MM.1S (cell line): ENCODE measurements at regions not wholly inside any gene's neighbourhood (a gene's known extent, or its start where the extent isn't known, plus 50 kb on each side); places are given as distances from the start of the nearest gene placed in this dataset.
"Not testable (repeated sequence)": the region's sequence is repeated elsewhere in the genome, so short reads cannot be mapped to it uniquely, and the experiment has no call there.

ENCODE experiments used
- DNase-seq: peaks from one replicate; pipeline ENCODE4 v3.0.0-alpha.2; 2015
- H2AFZ ChIP-seq: fragments of 300-600 bp; sonication (generic); 2 replicates; pipeline ENCODE4 v1.6.0; 2016; ENCODE audit warnings: antibody characterized with exemption, low read length
- H3F3A ChIP-seq: fragments of 300-600 bp; sonication (generic); 2 replicates; pipeline ENCODE4 v1.6.1; 2016; ENCODE audit warnings: mild to moderate bottlenecking, antibody characterized with exemption, low read length, moderate library complexity, mixed read lengths; ENCODE audit not compliant: insufficient read depth
- H3K27ac ChIP-seq: fragments of 300-600 bp; sonication (generic); 2 replicates; pipeline ENCODE4 v1.5.1; 2016; ENCODE audit warnings: mild to moderate bottlenecking, low read length
- H3K27me3 ChIP-seq: fragments of 300-600 bp; sonication (generic); replicated peaks from 2 replicates; pipeline ENCODE4 v1.6.0; 2016; ENCODE audit warnings: low read length; ENCODE audit not compliant: insufficient read depth
- H3K36me3 ChIP-seq: fragments of 300-600 bp; sonication (generic); replicated peaks from 2 replicates; pipeline ENCODE4 v1.6.1; 2016; ENCODE audit warnings: mild to moderate bottlenecking, low read length, mixed read lengths; ENCODE audit not compliant: insufficient read depth
- H3K4me1 ChIP-seq: fragments of 300-600 bp; sonication (generic); 2 replicates; pipeline ENCODE4 v1.6.1; 2016; ENCODE audit warnings: low read length, mixed read lengths
- H3K4me2 ChIP-seq: fragments of 300-600 bp; sonication (generic); 2 replicates; pipeline ENCODE4 v1.6.0; 2016; ENCODE audit warnings: low read depth, low read length
- H3K4me3 ChIP-seq: fragments of 300-600 bp; sonication (generic); 2 replicates; pipeline ENCODE4 v1.5.1; 2016; ENCODE audit warnings: low read length, mixed read lengths
- H3K79me2 ChIP-seq: fragments of 300-600 bp; sonication (generic); 2 replicates; pipeline ENCODE4 v1.6.1; 2016; ENCODE audit warnings: mixed run types, low read length, mixed read lengths
- H3K9ac ChIP-seq: fragments of 300-600 bp; sonication (generic); 2 replicates; pipeline ENCODE4 v1.6.1; 2016; ENCODE audit warnings: low read length, mixed read lengths
- H3K9me2 ChIP-seq: fragments of 300-600 bp; sonication (generic); replicated peaks from 2 replicates; pipeline ENCODE4 v1.6.1; 2016; ENCODE audit warnings: mild to moderate bottlenecking, low read length, mixed read lengths; ENCODE audit not compliant: insufficient read depth
- H3K9me3 ChIP-seq: fragments of 300-600 bp; sonication (generic); replicated peaks from 2 replicates; pipeline ENCODE4 v1.6.1; 2016; ENCODE audit warnings: mild to moderate bottlenecking, low read length, mixed read lengths; ENCODE audit not compliant: insufficient read depth
- H4K20me1 ChIP-seq: fragments of 300-600 bp; sonication (generic); 2 replicates; pipeline ENCODE4 v1.6.1; 2016; ENCODE audit warnings: mild to moderate bottlenecking, low read length, moderate library complexity, mixed read lengths; ENCODE audit not compliant: insufficient read depth
- CTCF ChIP-seq: fragments of 300-600 bp; sonication (generic); IDR thresholded peaks from 2 replicates; pipeline ENCODE4 v1.5.1; 2016; ENCODE audit warnings: antibody characterized with exemption, low read length, mixed read lengths
- EZH2 ChIP-seq: fragments of 300-600 bp; sonication (generic); optimal IDR thresholded peaks from 2 replicates; pipeline ENCODE3; 2017; ENCODE audit warnings: low read depth, mild to moderate bottlenecking, antibody characterized with exemption, low read length, mixed read lengths
- EZH2phosphoT487 ChIP-seq: fragments of 300-600 bp; sonication (generic); IDR thresholded peaks from 2 replicates; pipeline ENCODE4 v1.6.1; 2018; ENCODE audit warnings: antibody characterized with exemption, low read length

GRCh38 chr13:99671746-99672145, 170.5 kb downstream of the TM9SF2 start:
- no peaks in the 10 kb centered on the region for H3K79me2 ChIP-seq
- no peaks in the 10 kb centered on the region for H4K20me1 ChIP-seq
- TF ChIP-seq CTCF, result no peak
- no peak for TF ChIP-seq EZH2
- TF ChIP-seq EZH2phosphoT487, result no peak
- no peak for DNase-seq
- H3K4me2 ChIP-seq, result no peak overlapping the region
- no peak overlapping the region for H3K4me3 ChIP-seq
- H3F3A ChIP-seq, result no peaks in the 10 kb centered on the region
- no peak overlapping the region for H3K27ac ChIP-seq
- no peak overlapping the region for H2AFZ ChIP-seq
- no peaks in the 10 kb centered on the region for H3K27me3 ChIP-seq
- no peaks in the 10 kb centered on the region for H3K36me3 ChIP-seq
- H3K9me3 ChIP-seq, result no peaks in the 10 kb centered on the region
- H3K9me2 ChIP-seq, result no peaks in the 10 kb centered on the region
- no peak overlapping the region for H3K9ac ChIP-seq
- H3K4me1 ChIP-seq, result no peaks in the 10 kb centered on the region

GRCh38 chr13:99669096-99669495, 167.8 kb downstream of the TM9SF2 start:
- H3K4me1 ChIP-seq, H3K9ac ChIP-seq, H3K9me3 ChIP-seq, H3K79me2 ChIP-seq, H3K27me3 ChIP-seq, H3K9me2 ChIP-seq, H3K4me2 ChIP-seq, H2AFZ ChIP-seq, H3F3A ChIP-seq, H3K27ac ChIP-seq, H4K20me1 ChIP-seq, DNase-seq, H3K4me3 ChIP-seq, H3K36me3 ChIP-seq: not testable (repeated sequence)

GRCh38 chr13:99666146-99666805, 165.0 kb downstream of the TM9SF2 start:
- H3K4me3 ChIP-seq, result no peak overlapping the region
- no peak for TF ChIP-seq EZH2phosphoT487
- no peaks in the 10 kb centered on the region for H4K20me1 ChIP-seq
- H2AFZ ChIP-seq, result no peak overlapping the region
- no peaks in the 10 kb centered on the region for H3K9me2 ChIP-seq
- no peak overlapping the region for H3K4me2 ChIP-seq
- no peaks in the 10 kb centered on the region for H3K36me3 ChIP-seq
- no peaks in the 10 kb centered on the region for H3K27me3 ChIP-seq
- H3K4me1 ChIP-seq, result no peaks in the 10 kb centered on the region
- no peak overlapping the region for H3K9ac ChIP-seq
- no peaks in the 10 kb centered on the region for H3K9me3 ChIP-seq
- H3K79me2 ChIP-seq, result no peaks in the 10 kb centered on the region
- no peak overlapping the region for H3K27ac ChIP-seq
- H3F3A ChIP-seq, result no peaks in the 10 kb centered on the region
- DNase-seq, result no peak

- no peak for TF ChIP-seq EZH2phosphoT487
- TF ChIP-seq EZH2, result no peak
- TF ChIP-seq CTCF, result no peak
- no peak overlapping the region for H3K27ac ChIP-seq
- H2AFZ ChIP-seq, result no peak overlapping the region
- H3K79me2 ChIP-seq, result no peaks in the 10 kb centered on the region
- no peaks in the 10 kb centered on the region for H3K9me2 ChIP-seq
- no peaks in the 10 kb centered on the region for H3K27me3 ChIP-seq
- H3K9me3 ChIP-seq, result no peaks in the 10 kb centered on the region
- no peak for DNase-seq
- no peak overlapping the region for H3K4me2 ChIP-seq
- no peaks in the 10 kb centered on the region for H3F3A ChIP-seq
- H3K36me3 ChIP-seq, result no peaks in the 10 kb centered on the region
- H3K9ac ChIP-seq, result no peak overlapping the region
- no peaks in the 10 kb centered on the region for H3K4me1 ChIP-seq
- H3K4me3 ChIP-seq, result no peak overlapping the region
- no peaks in the 10 kb centered on the region for H4K20me1 ChIP-seq
Measured at GRCh38 chr13:99665711-99666110, 164.4 kb downstream of the TM9SF2 start.
